ENCODE measurements at regions not wholly inside any gene's neighbourhood (a gene's known extent, or its start where the extent isn't known, plus 50 kb on each side); places are given as distances from the start of the nearest gene placed in this dataset.
A peak's percentile ranks its signal among the peaks of the same experiment; 100 is the strongest.

DNA sequence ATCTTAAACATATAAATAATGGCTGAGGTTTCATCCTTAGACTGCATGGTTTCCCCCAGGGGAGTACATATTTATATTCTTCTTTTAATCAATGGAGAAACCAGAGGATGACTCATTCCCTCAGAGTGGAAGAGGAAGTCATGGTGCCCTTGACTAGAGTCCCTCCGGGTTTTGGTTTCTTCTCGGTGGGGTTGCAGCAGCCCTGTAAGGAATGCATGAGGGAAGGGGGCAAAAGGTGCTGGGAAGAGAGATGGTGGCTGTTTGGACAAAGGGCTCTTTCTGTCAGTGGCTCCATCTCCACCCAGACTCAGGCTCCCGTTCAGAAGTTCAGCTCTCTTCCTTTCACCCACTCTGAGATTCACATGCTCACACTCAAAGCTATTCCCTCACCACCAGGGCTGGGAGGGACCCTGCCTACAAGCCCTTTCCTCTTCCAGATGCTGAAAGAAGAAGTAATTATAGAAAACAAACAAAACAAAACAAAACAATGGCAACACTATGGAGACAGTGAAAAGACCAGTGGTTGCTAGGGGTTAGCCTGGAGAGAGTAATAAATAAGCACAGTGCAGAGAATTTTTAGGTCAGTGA is 129.8 kb upstream of the IL12B start (continued):
- TF ChIP-seq BHLHE40 (IDR thresholded peaks at IDR 0.05; ENCODE audit: borderline replicate concordance in 1 of 2, low read depth in 2 of 2, low read length in 1 of 2) (no peak), HCFC1 (IDR thresholded peaks at IDR 0.05; ENCODE audit: low read length) (no peak), SMAD5 (IDR thresholded peaks at IDR 0.05; ENCODE audit: low read depth) (no peak), KLF5 (IDR thresholded peaks at IDR 0.05; ENCODE audit: partially characterized antibody) (no peak), MXI1 (IDR thresholded peaks at IDR 0.05; ENCODE audit: low read depth, low read length) (no peak), ATF2 (IDR thresholded peaks at IDR 0.05; ENCODE audit: low read length) (peak; percentile 69), EED (IDR thresholded peaks at IDR 0.05; ENCODE audit: low read depth) (peak; percentile 92), NFXL1 (IDR thresholded peaks at IDR 0.05; ENCODE audit: borderline replicate concordance) (no peak), EZH2 (IDR thresholded peaks at IDR 0.05; ENCODE audit: borderline replicate concordance, control insufficient read depth, low read depth, low read length) (no peak), SIN3A (IDR thresholded peaks at IDR 0.05; ENCODE audit: low read depth, low read length) (no peak), TAF1 (IDR thresholded peaks at IDR 0.05; ENCODE audit: borderline replicate concordance, low read depth, low read length) (no peak), E4F1 (IDR thresholded peaks at IDR 0.05; ENCODE audit: borderline replicate concordance, partially characterized antibody) (no peak), SPI1 (IDR thresholded peaks at IDR 0.05; ENCODE audit: borderline replicate concordance, insufficient read depth, low read depth, low read length) (peak; percentile 83), RELB (IDR thresholded peaks at IDR 0.05; ENCODE audit: low read depth) (no peak), LARP7 (IDR thresholded peaks at IDR 0.05) (no peak), HDAC2 (IDR thresholded peaks at IDR 0.05) (no peak), NR2C2 (IDR thresholded peaks at IDR 0.05; ENCODE audit: borderline replicate concordance, control insufficient read depth, insufficient read length, low read depth) (no peak), CREB1 (IDR thresholded peaks at IDR 0.05; ENCODE audit: low read depth) (peak; percentile 40; the same call in 1 of the 2 replicates), ZZZ3 (IDR thresholded peaks at IDR 0.05; ENCODE audit: control insufficient read depth, insufficient read length, low read depth) (no peak)
- TF ChIP-seq, protein P1, sequence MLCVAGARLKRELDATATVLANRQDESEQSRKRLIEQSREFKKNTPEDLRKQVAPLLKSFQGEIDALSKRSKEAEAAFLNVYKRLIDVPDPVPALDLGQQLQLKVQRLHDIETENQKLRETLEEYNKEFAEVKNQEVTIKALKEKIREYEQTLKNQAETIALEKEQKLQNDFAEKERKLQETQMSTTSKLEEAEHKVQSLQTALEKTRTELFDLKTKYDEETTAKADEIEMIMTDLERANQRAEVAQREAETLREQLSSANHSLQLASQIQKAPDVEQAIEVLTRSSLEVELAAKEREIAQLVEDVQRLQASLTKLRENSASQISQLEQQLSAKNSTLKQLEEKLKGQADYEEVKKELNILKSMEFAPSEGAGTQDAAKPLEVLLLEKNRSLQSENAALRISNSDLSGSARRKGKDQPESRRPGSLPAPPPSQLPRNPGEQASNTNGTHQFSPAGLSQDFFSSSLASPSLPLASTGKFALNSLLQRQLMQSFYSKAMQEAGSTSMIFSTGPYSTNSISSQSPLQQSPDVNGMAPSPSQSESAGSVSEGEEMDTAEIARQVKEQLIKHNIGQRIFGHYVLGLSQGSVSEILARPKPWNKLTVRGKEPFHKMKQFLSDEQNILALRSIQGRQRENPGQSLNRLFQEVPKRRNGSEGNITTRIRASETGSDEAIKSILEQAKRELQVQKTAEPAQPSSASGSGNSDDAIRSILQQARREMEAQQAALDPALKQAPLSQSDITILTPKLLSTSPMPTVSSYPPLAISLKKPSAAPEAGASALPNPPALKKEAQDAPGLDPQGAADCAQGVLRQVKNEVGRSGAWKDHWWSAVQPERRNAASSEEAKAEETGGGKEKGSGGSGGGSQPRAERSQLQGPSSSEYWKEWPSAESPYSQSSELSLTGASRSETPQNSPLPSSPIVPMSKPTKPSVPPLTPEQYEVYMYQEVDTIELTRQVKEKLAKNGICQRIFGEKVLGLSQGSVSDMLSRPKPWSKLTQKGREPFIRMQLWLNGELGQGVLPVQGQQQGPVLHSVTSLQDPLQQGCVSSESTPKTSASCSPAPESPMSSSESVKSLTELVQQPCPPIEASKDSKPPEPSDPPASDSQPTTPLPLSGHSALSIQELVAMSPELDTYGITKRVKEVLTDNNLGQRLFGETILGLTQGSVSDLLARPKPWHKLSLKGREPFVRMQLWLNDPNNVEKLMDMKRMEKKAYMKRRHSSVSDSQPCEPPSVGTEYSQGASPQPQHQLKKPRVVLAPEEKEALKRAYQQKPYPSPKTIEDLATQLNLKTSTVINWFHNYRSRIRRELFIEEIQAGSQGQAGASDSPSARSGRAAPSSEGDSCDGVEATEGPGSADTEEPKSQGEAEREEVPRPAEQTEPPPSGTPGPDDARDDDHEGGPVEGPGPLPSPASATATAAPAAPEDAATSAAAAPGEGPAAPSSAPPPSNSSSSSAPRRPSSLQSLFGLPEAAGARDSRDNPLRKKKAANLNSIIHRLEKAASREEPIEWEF (IDR thresholded peaks at IDR 0.05; ENCODE audit: insufficient replicate concordance, low read depth, low read length) = no peak

All from GM12878 (cell line).